GM12892 (cell line): ENCODE measurements at regions not wholly inside any gene's neighbourhood (a gene's known extent, or its start where the extent isn't known, plus 50 kb on each side); places are given as distances from the start of the nearest gene placed in this dataset.

Experiments used
- POLR2A ChIP-seq: IDR thresholded peaks from 2 replicates; pipeline ENCODE4 v1.6.1; 2011; ENCODE audit warnings: low read depth, low read length, control low read depth
- POLR2AphosphoS5 ChIP-seq: IDR thresholded peaks from 2 replicates; pipeline ENCODE4 v1.6.1; 2011; ENCODE audit warnings: low read depth, low read length, control low read depth

- no peak for TF ChIP-seq POLR2A
- no peak for TF ChIP-seq POLR2AphosphoS5
Measured at GRCh38 chr2:238796223-238796885, 51.5 kb upstream of the TWIST2 start.
